Right lobe of liver (tissue), 6 donors: ENCODE measurements at regions not wholly inside any gene's neighbourhood (a gene's known extent, or its start where the extent isn't known, plus 50 kb on each side); places are given as distances from the start of the nearest gene placed in this dataset.

Experiments
- ATAC-seq, 4 donors: fragments of 200-7000 bp; cut with Tn5 transposase; one replicate each; pipeline ENCODE4 v1.9.1; 2020; ENCODE audit warnings: mild to moderate bottlenecking in 4 of 4, moderate library complexity in 4 of 4
- DNase-seq, 3 donors: peaks; one replicate each; pipeline ENCODE4 v3.0.0-alpha.2; 2020
- H3K27ac ChIP-seq, 3 donors: fragments of 200-600 bp; one replicate each; pipeline ENCODE4 v1.8.0; 2022
- H3K27me3 ChIP-seq, 2 donors: fragments of 200-600 bp; one replicate each; pipeline ENCODE4 v1.8.0; 2022
- H3K36me3 ChIP-seq, 4 donors: fragments of 200-600 bp; sonication (generic) in 1 of 4; one replicate each; pipeline versions ENCODE4 v1.5.1 to v1.8.0; 2017 to 2022; ENCODE audit warnings: control low read depth in 1 of 4
- H3K4me1 ChIP-seq, 4 donors: fragments of 200-600 bp; sonication (generic) in 1 of 4; one replicate each; pipeline versions ENCODE4 v1.5.1 to v1.8.0; 2017 to 2022; ENCODE audit warnings: control low read depth in 1 of 4
- H3K4me3 ChIP-seq, 3 donors: fragments of 200-600 bp; one replicate each; pipeline ENCODE4 v1.8.0; 2022
- H3K9me3 ChIP-seq, 4 donors: fragments of 200-600 bp; sonication (generic) in 1 of 4; one replicate each; pipeline versions ENCODE4 v1.5.1 to v1.8.0; 2017 to 2022; ENCODE audit warnings: control low read depth in 1 of 4
- CTCF ChIP-seq, 4 donors: fragments of 200-600 bp in 3 of 4; fragments of 450-650 bp in 1 of 4; IDR thresholded peaks; one replicate each; pipeline versions ENCODE4 v1.5.1 to v1.8.0; 2016 to 2022; ENCODE audit warnings: antibody characterized with exemption in 4 of 4, mild to moderate bottlenecking in 2 of 4
- POLR2A ChIP-seq: fragments of 450-650 bp; IDR thresholded peaks from one replicate; pipeline ENCODE4 v1.6.1; 2017; ENCODE audit warnings: antibody characterized with exemption, mild to moderate bottlenecking
- WGBS: methylation state at CpG from one replicate; pipeline ENCODE4 v1.1.6; 2018; ENCODE audit warnings: low coverage, low lambda C conversion rate; ENCODE audit not compliant: insufficient coverage; ENCODE audit errors: missing lambda C conversion rate; 5-methylcytosine and 5-hydroxymethylcytosine counted together
- intact Hi-C, 2 donors: fragments of 100-400 bp; cut with DNase I; formaldehyde crosslinking; loops; one replicate each; pipeline versions ENCODE4 v1.11.2 to v1.14.1; 2022
- donor health status: DM: no; HTN: yes; CAD: no.
- donor health status: DM: no; HTN: no; CAD: no.
- donor health status: DM: no; HTN: no; CAD: no.
- donor health status: DM: no; HTN: yes; CAD: no.
- donor health status: DM: no; HTN: yes; CAD: no.

GRCh38 chr13:112240076-112240475 is 136.1 kb upstream of the SPACA7 start:
- ATAC-seq (no peak), DNase-seq (no peak)
- intact Hi-C loops, result no loop called here
- TF ChIP-seq POLR2A (no peak), CTCF (IDR thresholded peaks at IDR 0.05) (no peak)
- Histone ChIP-seq H3K4me3 (no peak overlapping the region), H3K27me3 (no peaks in the 10 kb centered on the region), H3K4me1 (peaks cover 0 to 23% (median 4%) of the 10 kb centered on the region in 4 donors), H3K36me3 (no peaks in the 10 kb centered on the region), H3K27ac (no peak overlapping the region), H3K9me3 (no peaks in the 10 kb centered on the region)
- 86% methylated on average over 5 of the region's 6 CpGs for WGBS

DNA sequence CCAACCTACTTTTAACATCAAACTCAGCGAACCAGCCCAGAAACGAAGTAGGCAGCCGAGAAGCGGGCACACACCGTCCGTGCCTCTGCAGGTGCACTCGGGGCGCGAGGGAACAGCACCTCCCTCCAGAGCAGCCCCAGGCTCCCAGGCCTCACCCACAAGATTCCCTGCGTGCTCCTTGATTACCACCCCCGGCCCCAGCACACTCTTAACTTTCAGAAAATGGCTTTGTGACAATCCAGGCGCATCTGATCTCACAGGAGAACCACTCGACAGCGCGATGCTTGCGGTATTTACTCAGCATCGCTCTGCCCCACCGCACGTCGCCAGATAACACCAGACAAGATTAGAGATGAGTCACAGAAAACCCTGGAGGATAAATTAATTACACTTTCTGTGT is 134.9 kb upstream of the SPACA7 start:
- Histone ChIP-seq H3K27me3 (no peaks in the 10 kb centered on the region), H3K4me1 (peaks cover 0 to 19% (median 4%) of the 10 kb centered on the region in 4 donors), H3K27ac (no peak overlapping the region), H3K36me3 (no peaks in the 10 kb centered on the region), H3K4me3 (no peak overlapping the region), H3K9me3 (no peaks in the 10 kb centered on the region)
- no peak for TF ChIP-seq POLR2A
- no peak for TF ChIP-seq CTCF (IDR thresholded peaks at IDR 0.05)
- intact Hi-C loops, result no loop called here
- no peak for DNase-seq
- 75% methylated on average over 10 of the region's 20 CpGs for WGBS
- ATAC-seq, result no peak

- Histone ChIP-seq H3K9me3 (no peaks in the 10 kb centered on the region), H3K27me3 (no peaks in the 10 kb centered on the region), H3K36me3 (no peaks in the 10 kb centered on the region), H3K4me1 (peaks cover 0 to 10% (median under 1%) of the 10 kb centered on the region in 4 donors), H3K4me3 (no peak overlapping the region), H3K27ac (peak overlapping the region in 2 of 3 donors; percentile 29 to 69)
- TF ChIP-seq CTCF (IDR thresholded peaks at IDR 0.05) (no peak), POLR2A (no peak)
- ATAC-seq (peak; percentile 77 to 89 (median 84)), DNase-seq (peak in 1 of 3 donors; percentile 78)
- WGBS, result 34% methylated on average over 7 of the region's 7 CpGs
- intact Hi-C loops, result no loop called here
These were observed 133.4 kb upstream of the SPACA7 start for GRCh38 chr13:112242777-112243176.

GRCh38 chr13:112244061-112244460 is 132.1 kb upstream of the SPACA7 start:
- Histone ChIP-seq H3K4me3 (no peak overlapping the region), H3K9me3 (no peaks in the 10 kb centered on the region), H3K36me3 (no peaks in the 10 kb centered on the region), H3K27me3 (no peaks in the 10 kb centered on the region), H3K27ac (no peak overlapping the region), H3K4me1 (peaks cover 0 to 22% (median 5%) of the 10 kb centered on the region in 4 donors)
- 83% methylated on average over 11 of the region's 11 CpGs for WGBS
- no peak for ATAC-seq
- DNase-seq, result no peak
- TF ChIP-seq CTCF (IDR thresholded peaks at IDR 0.05) (no peak), POLR2A (no peak)
- intact Hi-C loops, result no loop called here
